GM18502 (cell line): ENCODE measurements at regions not wholly inside any gene's neighbourhood (a gene's known extent, or its start where the extent isn't known, plus 50 kb on each side); places are given as distances from the start of the nearest gene placed in this dataset.

ENCODE experiments used
- ATAC-seq: cut with Tn5 transposase; IDR thresholded peaks from one replicate; pipeline ENCODE4 v1.9.1; 2021; ENCODE audit warnings: mild to moderate bottlenecking; ENCODE audit not compliant: unreplicated experiment, poor library complexity

DNA sequence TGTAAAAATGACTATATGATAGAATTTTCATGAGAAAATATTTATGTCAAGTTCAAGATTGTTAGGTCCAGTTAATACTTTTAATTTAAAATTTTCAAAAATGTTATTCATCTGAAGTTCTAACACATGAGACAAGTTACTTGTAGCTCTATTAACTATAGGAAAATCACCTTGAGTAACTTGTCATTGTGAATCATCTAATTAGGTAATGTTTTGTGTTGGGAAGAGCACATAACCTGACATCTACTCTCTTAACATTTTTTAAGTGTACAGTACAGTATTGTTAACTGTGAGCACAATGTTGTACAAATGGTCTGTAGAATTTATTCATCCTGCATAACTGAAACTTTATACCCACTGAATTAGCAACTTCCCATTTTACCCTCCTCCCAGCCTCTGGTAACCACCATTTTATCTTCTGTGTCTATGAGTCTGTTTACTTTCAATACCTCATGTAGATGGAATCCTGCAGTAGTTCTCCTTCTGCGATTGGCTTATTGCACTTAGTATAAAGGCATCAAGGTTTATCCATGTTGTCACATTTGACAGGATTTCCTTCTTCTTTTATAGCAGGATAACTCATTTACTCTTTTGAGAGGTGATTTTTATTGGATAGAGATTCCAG, 54.6 kb downstream of the ARL4A start:
- no peak for ATAC-seq

DNA sequence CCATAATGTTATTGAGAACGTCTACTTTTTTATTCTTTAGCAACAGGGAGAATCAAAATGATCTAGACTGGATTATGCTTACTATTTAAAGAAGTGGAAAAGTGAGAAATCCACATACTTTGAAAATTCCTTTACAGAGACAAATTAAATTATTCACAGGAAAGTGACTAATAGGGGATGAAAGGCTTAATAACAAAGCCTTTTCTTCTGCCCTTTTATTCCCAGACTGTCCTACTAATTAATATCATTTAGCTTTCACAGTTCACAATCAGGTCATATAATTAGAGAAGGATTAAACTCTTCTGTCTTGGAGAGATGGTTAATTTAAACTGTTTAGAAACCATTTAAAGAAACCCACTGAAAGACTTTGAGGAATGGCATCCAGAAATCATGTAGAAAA, 58.8 kb downstream of the ARL4A start:
- no peak for ATAC-seq

DNA sequence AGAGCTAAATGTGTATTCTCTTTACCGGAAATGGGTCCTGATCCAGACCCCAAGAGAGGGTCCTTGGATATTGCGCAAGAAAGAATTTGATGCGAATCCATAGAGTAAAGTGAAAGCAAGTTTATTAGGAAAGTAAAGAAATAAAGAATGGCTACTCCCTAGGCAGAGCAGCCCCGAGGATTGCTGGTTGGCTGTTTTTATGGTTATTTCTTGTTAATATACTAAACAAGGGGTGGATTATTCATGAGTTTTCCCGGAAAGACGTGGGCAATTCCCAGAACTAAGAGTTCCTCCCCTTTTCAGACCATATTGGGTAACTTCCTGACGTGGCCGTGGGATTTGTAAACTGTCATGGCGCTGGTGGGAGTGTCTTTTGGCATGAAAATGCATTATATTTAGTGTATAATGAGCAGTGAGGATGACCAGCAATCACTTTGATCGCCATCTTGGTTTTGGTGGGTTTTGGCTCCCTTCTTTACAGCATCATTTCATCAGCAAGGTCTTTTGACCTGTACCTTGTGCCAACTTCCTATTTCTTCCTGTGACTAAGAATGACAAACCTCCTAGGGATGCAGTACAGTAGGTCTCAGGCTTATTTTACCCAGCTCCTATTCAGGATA, 60.4 kb downstream of the ARL4A start:
- ATAC-seq = no peak

DNA sequence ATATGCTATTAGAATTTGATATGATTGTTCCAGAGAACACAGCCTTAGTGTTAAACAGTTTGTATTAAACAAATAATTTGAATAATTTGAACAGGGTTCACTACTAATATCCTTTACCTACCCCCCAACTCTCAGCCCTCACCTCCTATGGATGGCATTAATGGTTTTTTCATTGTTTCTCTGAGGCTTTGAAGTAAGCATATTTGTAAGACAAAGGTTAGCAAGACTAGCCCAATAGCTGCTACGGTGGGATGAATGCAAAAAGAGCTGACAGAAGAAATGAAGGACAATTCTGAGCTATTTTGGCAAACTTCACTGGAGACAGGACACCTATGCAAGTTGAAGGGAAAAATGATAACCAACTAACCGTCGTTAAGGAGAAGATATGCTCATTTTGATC, 61.6 kb downstream of the ARL4A start:
- no peak for ATAC-seq

DNA sequence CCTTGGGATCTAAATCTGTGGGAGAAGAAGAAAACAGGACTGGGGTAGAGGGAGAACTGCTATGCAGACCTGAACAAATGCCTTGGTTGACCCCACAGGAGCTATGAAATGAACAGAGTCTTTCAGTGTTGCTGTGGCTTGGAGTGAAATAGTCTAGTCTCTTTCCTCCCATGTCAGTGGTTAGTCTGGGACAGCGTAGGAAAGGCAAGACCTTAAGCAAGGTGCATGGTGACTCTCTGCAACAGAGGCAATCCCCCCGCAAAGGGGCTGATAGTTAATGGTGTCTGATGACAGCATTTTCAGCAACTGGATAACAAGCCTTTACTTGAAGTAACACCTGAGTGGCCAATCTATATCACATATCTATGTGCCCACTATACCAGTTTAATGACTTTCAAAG, 62.3 kb downstream of the ARL4A start:
- no peak for ATAC-seq

DNA sequence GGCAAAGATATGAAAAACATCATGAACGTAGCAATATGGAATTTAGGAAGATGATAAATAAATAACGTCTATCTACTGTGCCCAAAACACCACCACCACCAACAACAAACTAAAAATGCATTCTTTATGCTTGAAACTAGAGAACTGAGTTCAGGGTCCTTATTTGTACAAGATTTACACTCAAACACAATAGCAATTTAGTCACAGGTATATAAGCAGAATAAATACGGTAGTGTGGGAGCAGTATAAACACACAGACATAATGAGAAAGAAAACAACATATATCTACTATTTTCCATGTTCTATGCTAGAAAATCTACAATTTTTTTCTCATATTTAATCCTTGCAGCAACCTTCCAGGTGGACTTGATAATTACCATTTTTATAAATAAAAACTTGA, 64.3 kb downstream of the ARL4A start:
- no peak for ATAC-seq

DNA sequence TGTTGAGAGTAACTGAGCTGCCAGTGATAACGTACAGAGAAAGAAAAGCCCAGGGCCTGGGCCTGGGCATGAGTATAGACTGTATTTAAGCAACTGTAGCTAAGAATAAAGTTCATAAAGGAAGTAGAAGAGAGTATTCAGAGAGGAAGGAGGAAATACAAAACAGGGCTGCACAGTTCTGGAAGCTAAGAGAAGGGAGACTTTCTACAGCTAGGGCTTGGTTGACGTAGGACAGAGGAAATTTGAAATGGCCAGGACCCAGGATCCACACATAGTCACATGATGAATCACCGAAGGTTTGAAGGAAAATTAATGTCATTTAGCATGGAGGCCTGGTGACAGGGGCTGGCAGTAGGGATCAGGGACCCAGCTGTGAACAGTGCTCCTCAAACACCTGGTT, 66.7 kb downstream of the ARL4A start:
- no peak for ATAC-seq

DNA sequence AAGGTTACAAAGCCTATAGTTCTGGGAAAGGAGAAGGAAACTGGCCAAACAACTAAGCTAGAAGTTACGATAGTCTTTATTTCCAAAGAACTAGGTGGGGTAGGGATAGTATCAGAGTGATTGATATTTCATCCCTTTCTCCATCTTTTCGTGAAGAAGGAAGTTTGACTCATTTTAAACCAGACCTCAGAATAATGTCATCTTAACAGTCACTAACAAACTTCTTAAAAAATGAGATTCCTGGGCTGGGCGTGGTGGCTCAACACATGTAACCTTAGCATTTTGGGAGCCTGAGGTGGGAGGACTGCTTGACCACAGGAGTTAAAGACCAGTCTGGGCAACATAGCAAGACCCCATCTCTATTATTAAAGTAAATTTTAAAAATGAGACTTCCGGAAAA, 69.4 kb downstream of the ARL4A start:
- no peak for ATAC-seq

DNA sequence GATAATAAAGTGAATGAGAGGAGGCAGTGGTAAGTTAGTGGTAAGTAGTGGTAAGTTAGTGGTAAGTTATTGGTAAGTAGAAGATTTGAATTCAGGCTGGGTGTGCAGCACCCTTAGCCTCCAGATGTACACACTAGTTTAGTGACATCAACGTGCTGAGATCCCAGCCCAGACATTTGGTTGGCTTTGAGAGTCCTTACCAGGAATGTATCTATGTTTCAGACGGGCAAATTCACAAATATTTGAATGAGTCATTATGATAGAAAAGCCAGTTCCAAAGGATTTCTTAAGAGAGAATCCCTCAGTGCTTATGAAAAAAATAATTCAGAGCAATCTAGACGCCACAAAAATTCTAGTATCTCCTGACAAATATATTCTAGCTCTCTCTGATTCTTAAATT, 70.0 kb downstream of the ARL4A start:
- no peak for ATAC-seq

DNA sequence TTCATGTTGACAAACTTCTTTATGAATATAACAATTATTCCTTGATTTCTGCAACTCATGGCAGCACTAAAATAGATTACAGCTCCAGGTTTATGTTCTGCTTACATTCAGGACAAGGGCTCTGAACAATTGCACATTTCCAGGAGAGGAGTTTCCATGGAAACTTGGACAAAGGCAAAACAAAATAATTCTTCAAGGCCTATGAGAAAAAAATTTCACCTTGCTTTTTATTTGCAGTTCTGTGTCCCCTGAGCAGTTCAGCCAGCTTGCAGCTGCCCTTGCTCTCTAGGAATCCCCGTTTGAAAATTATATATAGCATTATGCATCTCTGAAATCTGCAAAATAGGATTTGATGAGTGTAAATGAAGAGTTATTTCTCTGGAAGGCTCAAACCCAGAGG, 71.7 kb downstream of the ARL4A start:
- no peak for ATAC-seq

DNA sequence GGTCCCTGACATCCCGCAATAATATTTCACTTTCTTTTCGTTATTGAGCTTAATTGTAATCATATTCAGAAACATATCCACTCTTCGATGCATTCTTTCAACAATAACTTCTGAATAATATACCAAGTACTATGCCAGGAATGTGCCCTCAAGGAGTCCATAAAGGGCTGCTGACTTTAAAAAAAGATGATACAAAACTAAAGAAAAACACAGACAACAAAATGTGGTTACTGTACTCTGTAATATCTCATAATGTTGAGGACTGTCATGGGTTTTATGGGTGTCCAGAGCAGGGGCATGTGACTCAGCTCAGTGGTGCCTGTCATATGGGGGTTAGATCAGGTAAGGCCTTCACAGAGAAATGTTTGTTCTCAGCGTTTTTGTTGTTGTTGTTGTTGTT, 73.7 kb downstream of the ARL4A start:
- no peak for ATAC-seq

DNA sequence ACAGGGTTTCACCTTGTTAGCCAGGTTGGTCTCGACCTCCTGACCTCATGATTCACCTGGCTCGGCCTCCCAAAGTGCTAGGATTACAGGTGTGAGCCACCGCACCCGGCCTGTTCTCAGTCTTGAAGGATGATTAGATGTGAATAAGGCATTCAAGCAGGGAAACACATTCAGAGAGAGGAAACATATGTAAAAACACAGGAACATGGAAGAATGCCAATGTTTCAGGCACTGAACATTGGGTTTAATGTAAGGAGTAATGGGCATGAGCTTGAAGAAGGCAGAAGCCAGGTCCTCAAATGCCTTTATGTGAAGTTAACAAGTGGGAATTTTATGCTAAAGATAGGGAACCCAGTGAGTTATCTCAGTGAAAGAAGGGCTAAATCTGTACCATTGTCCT, 74.3 kb downstream of the ARL4A start:
- ATAC-seq = no peak

DNA sequence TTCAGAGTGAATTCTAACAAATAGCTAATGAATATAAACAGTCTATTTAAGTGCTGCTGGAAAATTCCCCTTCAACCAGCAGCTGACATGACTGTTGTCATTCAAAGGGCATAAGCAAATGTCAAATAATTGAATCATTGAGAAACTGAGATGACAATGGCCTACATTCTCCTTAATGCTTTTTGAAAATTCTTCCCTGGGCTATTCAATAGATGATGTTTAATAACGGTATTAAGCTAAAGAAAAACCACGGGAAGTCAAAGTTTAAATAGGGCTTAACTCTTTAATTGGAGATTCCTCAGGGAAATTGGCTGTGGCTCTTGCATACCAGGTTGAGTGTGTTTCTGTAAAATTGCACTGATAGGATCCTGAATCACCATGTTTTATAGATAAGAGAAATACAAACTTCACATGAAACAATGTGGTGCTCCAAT, 77.0 kb downstream of the ARL4A start:
- no peak for ATAC-seq

DNA sequence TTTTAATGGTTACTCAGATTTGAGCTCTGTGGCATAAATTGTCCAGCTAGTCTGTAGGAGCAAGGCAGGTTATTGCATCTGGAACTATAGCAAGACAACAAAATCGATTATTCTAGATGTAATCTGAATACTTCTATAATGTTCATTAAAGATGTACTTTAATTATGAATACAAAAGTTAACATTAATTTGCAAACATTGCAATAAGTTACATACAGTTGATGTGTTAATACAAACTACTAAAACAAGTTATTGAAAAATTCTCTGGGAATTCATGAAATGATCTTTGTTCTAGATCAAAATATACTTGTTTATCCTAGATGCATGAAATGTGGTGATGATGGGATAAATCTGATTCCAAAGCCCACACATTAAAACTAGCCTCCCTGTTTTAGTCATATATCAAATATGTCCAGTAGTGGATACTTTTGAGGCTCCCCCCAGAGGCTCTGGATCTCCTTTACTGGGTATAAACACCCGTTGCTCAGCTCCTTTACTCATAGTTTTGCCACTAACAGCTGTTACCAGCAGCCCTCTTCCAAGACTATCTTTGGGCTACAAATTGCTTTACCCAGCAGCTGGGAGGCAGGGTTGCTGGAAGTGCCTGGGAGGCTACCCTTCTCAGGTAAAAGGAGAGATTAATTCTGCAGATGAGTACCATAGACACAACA, 78.1 kb downstream of the ARL4A start:
- ATAC-seq = no peak

DNA sequence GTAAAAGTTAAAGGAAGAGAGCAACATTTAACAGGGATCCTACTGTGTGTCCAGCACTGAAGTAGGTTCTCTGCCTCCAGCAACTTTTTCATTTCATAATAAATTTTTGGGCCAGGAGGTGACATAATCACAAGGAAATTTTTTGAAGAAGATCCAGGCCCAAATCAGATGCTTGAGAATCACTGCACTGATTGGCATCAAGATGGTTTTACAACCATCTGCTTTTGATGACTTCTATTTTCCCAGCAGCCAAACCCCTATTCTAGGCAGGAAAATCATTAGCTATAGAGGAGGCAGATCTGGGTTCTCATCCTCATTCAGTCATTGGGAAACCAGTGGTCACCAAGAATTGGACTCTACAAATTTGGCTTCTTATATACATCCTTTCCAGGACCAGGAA, 79.0 kb downstream of the ARL4A start:
- no peak for ATAC-seq

DNA sequence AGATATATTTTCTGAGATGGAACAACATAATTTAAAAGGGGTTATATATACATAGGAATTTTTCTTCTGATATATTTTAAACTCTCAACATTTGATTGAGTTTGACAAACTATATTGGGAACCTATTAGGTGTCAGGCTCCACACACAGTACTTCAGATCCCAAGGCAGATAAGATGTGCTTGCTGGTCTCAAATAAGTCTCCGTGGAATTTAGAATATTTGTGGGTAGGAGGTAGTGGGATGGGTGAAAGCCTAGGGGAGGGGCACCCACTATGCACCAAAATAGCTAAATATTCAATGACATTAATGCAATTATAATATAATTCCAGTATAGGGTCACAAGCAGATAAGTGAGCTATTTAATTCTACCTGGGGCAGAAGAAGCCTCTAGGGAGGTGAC, 81.5 kb downstream of the ARL4A start:
- no peak for ATAC-seq

DNA sequence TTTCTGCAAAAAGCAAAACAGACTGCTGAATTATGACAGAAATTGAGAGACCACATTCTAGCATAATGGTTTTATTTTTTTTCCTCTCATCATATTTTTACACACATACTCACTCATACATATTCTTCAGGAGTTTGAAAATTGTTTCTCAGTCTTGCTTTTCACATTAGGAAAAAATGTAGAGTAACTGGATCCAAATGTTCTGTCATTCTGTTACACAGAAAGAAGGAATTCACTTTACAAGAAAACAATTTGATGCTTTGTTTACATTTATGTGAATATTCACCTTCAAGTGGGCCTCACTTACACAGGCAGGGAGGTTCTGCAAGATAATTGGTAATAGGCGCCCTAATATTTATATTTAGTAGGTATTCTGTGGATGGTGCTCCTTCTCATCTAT, 82.0 kb downstream of the ARL4A start:
- no peak for ATAC-seq

DNA sequence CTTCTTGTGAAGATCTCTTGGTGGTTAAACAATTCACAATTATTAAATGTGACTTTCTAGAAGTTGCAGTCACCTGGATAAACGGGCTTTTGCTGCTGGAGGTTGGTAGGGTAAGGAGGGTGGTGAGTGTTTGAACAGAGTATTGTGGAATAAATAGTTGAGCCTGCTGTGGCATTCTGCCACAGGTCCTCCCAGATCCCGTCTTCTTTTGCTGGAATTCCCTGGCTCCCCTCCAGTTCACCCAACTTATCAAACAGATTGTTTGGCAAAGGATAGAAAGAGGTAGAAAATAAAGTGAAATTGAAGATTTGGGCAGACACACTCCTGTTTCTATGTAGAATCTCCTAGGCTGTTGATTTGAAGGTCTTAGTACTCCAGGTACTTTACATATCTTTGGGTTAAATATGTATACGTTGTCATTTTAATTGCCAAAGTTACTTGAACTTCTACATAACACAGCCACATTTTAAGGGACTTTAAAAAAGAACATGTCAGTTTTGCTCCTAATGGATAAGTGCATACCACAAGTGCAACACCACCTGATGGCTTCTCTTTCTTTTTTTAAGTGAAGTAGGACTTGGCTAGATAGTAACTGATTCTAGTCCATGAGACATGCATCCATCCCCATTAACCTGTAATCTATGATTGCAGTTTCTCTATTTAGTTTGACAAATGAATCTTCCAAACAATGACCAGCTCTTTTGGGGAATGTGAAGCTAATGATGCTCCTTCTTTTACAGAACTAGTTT, 83.0 kb downstream of the ARL4A start:
- no peak for ATAC-seq

DNA sequence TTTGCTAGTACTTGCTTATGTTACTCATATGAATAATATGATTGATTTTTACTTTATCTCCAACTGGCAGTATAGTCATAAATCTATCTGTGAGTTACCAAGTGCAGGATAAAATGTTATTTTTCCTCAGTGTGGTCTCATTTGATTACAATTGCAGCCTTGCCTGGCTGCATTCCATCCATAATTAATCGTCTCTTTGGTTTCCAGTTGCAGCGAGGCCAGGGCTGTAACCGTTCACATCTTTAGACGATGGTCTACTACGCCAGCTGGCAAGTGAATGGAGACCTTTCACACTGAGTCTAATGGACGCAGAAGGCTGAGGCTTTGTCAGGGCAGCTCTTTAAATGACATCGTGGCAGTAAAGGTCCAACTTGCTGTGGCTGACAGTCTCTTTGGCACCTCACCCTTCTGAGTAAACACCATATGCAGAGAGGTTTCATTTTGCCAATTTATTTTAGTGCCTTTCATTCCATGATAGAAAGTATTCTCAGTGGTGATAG, 84.0 kb downstream of the ARL4A start:
- ATAC-seq = no peak

DNA sequence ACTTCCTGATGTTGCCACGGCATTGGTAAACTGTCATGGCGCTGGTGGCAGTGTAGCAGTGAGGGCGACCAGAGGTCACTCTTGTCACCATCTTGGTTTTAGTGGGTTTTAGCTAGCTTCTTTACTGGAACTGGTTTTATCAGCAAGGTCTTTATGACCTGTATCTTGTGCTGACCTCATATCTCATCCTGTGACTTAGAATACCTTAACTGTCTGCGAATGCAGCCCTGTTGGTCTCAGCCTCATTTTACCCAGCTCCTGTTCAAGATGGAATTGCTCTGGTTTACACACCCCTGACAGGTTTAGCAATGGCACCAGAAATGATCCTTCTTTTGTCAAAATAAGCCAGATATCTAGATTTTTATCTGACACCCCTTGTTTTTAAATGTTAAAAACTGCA, 85.3 kb downstream of the ARL4A start:
- ATAC-seq = no peak

DNA sequence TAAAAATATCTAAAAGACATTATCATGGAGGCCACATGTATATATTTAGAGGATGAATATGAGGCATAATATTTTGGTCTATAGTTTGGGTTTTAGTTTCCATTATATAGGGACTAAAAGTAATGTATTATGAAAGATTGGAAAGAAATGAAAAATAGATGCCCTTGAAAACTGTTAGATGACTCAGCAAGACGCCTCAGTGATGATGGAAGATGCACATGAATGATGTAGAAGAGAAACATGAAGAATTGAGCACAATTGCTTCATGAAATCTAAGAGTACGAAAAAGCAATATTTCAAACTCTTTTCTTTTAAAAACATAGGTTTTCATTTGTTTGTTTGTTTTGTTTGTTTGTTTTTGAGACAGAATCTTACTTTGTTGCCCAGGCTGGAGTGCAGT, 89.8 kb downstream of the ARL4A start:
- ATAC-seq = no peak
